ENCODE measurements at regions not wholly inside any gene's neighbourhood (a gene's known extent, or its start where the extent isn't known, plus 50 kb on each side); places are given as distances from the start of the nearest gene placed in this dataset.

DNA sequence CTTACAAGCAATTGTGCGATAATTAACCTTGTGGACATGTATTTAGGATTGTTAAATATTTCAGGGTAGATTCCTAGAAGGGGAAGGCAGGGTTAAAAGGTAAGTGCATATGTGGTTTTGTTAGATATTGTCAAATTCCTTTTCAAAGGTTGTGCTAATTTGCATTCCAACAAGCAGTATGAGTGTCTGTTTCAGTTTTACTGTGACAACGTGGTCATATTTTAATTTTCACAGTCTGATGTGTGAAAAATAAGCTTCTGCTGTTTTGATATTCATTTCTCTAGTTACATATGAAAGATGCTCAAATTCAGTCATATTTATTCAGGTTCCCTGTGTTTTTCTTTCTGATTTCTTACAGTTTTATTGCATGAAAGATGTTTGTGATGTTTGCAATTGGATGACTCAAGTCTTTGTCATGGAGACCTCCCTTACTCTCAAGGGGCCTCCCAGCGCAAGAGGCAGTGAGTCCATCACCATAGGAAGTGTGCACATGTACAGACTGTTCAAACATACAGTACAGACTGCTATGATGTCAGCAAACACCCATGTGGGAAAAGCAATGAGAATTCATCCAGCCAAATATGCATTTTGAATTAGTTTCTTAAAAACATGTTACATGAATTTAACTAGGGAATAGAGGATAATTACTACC is 310.8 kb downstream of the GALR1 start:
- H3K27me3 Mint-ChIP-seq, result peaks cover 6% of the 10 kb centered on the region
- no peaks in the 10 kb centered on the region for H3K36me3 Mint-ChIP-seq (ENCODE audit: low read depth)
- H3K4me1 Mint-ChIP-seq, result no peaks in the 10 kb centered on the region
- no peak for ATAC-seq
- H3K9me3 ChIP-seq (ENCODE audit: control insufficient read depth, low read length, poor library complexity, severe bottlenecking), result no peaks in the 10 kb centered on the region
- H3K4me3 Mint-ChIP-seq, result no peak overlapping the region
- H3K27ac Mint-ChIP-seq, result no peak overlapping the region
- no peak for DNase-seq

DNA sequence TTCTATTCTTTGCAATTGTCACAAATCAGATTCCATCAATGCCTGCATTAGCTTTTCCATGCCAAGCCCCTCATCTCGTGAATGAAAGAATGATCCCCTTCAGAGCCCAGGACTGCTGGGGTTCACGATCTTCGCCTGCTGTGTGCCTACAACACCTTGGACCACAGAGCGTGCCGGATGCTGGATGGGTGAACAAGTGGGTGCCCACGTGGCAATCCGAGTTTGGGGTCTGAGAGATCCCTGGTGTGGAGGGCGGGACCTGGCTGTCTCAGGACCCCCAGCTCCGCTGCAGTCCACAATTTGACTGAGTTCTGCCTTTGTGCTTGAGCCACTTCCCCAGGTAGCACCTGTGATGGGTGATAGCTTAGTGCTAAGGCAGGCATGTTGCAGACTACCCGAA is 317.0 kb downstream of the GALR1 start:
- H3K9me3 ChIP-seq (ENCODE audit: control insufficient read depth, low read length, poor library complexity, severe bottlenecking), result no peaks in the 10 kb centered on the region
- Mint-ChIP-seq H3K36me3 (ENCODE audit: low read depth) (no peaks in the 10 kb centered on the region), H3K4me3 (no peak overlapping the region), H3K4me1 (no peaks in the 10 kb centered on the region), H3K27me3 (peaks cover 15% of the 10 kb centered on the region), H3K27ac (no peak overlapping the region)
- ATAC-seq (no peak), DNase-seq (no peak)

DNA sequence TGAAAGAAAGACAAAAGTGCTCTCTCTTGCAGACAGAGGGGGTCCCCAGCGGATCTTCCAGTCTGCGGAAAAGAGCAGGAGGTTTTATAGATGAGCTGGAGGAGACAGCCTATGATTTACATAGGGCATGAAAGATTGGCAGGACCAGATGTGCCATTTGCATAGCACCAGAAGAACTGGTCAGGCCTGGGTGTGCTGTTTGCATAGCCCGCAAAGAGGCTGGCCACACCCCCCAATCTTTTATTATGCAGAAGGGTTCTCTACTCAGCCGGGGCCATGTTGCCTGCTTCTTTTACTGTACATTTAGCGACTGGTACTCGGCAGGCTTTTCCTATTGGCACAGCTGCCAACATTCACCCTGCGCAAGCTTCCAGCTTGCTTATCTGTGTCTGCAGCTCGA is 317.6 kb downstream of the GALR1 start:
- no peak for DNase-seq
- ATAC-seq, result no peak
- H3K36me3 Mint-ChIP-seq (ENCODE audit: low read depth), result no peaks in the 10 kb centered on the region
- no peaks in the 10 kb centered on the region for H3K4me1 Mint-ChIP-seq
- H3K9me3 ChIP-seq (ENCODE audit: control insufficient read depth, low read length, poor library complexity, severe bottlenecking), result no peaks in the 10 kb centered on the region
- no peak overlapping the region for H3K27ac Mint-ChIP-seq
- peaks cover 21% of the 10 kb centered on the region for H3K27me3 Mint-ChIP-seq
- H3K4me3 Mint-ChIP-seq, result no peak overlapping the region

DNA sequence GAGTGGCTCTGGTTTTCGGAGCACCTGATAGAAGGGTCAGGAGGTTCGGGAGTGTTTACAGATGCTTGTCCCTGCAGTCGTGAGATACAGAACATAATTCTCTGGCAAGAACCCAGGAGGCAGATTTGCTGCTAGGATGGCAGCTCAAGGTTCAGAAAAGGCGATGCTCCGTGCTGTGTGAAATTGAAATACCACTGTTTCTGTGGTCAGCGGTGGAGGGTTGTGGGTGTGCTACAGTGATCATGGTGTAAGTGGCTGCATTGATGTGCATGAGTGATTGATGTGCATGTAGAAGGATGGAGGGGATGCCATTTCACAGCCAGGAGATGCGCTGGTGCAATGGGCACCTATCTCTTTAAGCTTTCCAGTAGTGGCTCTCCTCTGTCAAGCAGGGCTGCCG is 322.1 kb downstream of the GALR1 start:
- no peak overlapping the region for H3K27ac Mint-ChIP-seq
- no peaks in the 10 kb centered on the region for H3K9me3 ChIP-seq (ENCODE audit: control insufficient read depth, low read length, poor library complexity, severe bottlenecking)
- no peak for DNase-seq
- H3K36me3 Mint-ChIP-seq (ENCODE audit: low read depth), result no peaks in the 10 kb centered on the region
- peaks cover 47% of the 10 kb centered on the region for H3K27me3 Mint-ChIP-seq
- H3K4me1 Mint-ChIP-seq, result no peaks in the 10 kb centered on the region
- no peak overlapping the region for H3K4me3 Mint-ChIP-seq
- ATAC-seq, result no peak

DNA sequence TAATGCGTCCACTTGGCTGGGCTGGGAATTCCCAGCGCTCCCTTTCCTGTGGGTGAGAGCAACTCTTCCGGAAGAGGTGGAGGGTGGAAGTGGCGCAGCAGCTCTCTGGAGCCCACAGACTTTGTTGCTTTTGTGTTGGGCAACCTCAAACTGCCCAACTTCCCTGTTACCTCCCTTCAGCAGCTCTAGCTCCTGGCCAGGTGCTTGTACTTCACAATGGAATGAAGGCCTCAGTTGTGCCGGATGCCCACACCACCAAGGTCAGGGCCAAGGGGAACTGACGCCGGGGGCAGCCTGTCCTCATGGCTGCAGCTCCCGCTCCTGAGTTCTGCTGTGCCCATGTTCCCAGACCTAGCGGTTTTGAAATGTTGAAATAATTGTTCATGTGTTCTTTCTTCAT is 322.9 kb downstream of the GALR1 start:
- no peaks in the 10 kb centered on the region for H3K36me3 Mint-ChIP-seq (ENCODE audit: low read depth)
- DNase-seq (no peak), ATAC-seq (no peak)
- H3K27me3 Mint-ChIP-seq, result peaks cover 49% of the 10 kb centered on the region
- no peak overlapping the region for H3K4me3 Mint-ChIP-seq
- H3K27ac Mint-ChIP-seq, result no peak overlapping the region
- H3K4me1 Mint-ChIP-seq, result no peaks in the 10 kb centered on the region
- no peaks in the 10 kb centered on the region for H3K9me3 ChIP-seq (ENCODE audit: control insufficient read depth, low read length, poor library complexity, severe bottlenecking)

DNA sequence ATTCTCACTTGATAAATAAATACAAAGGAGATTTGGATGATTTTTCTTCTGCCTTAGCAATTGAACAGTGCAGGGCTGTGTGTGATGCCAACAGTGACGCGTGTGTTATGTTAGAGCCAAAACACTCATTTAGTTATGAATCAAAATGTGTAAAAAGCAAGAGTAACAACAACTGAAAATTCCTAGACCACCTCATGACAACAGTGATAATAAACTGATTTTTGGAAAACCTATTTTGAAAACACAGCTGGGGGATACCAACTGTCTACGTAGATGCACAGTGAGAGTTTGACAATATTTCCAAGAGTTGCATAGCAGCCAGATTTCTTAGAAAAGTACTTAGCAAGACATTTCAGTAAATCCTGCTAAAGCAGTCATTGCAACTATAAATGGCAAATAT is 323.9 kb downstream of the GALR1 start:
- Mint-ChIP-seq H3K36me3 (ENCODE audit: low read depth) (no peaks in the 10 kb centered on the region), H3K4me1 (no peaks in the 10 kb centered on the region), H3K27me3 (peaks cover 49% of the 10 kb centered on the region), H3K4me3 (no peak overlapping the region), H3K27ac (no peak overlapping the region)
- DNase-seq (no peak), ATAC-seq (no peak)
- no peaks in the 10 kb centered on the region for H3K9me3 ChIP-seq (ENCODE audit: control insufficient read depth, low read length, poor library complexity, severe bottlenecking)

DNA sequence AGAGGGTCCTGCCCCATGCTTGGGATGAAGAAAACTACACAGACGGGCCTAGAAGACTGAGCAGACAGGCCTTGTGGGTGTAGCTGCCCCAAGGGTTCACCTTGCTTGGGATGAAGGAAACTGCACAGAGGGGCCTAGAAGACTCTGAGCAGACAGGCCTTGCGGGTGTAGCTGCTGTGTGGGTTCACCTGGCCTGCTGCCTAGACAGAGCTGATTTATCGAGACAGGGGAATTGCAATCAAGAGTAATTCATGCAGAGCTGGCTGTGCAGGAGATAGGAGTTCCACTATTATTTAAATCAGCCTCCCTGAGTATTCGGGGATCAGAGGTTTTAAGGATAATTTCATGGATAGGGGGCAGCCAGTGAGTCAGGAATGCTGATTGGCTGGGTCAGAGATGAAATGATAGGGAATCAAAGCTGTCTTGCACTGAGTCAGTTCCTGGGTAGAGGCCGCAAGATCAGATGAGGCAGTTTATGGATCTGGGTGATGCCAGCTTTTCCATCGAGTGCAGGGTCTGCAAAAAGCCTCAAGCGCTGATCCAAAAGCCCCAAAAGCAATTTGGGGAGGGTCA is 341.4 kb downstream of the GALR1 start:
- ATAC-seq, result no peak
- peaks cover 5% of the 10 kb centered on the region for H3K27me3 Mint-ChIP-seq
- no peak for DNase-seq
- H3K36me3 Mint-ChIP-seq (ENCODE audit: low read depth), result no peaks in the 10 kb centered on the region
- no peaks in the 10 kb centered on the region for H3K4me1 Mint-ChIP-seq
- H3K4me3 Mint-ChIP-seq, result no peak overlapping the region
- H3K27ac Mint-ChIP-seq, result no peak overlapping the region
- H3K9me3 ChIP-seq (ENCODE audit: control insufficient read depth, low read length, poor library complexity, severe bottlenecking), result no peaks in the 10 kb centered on the region

DNA sequence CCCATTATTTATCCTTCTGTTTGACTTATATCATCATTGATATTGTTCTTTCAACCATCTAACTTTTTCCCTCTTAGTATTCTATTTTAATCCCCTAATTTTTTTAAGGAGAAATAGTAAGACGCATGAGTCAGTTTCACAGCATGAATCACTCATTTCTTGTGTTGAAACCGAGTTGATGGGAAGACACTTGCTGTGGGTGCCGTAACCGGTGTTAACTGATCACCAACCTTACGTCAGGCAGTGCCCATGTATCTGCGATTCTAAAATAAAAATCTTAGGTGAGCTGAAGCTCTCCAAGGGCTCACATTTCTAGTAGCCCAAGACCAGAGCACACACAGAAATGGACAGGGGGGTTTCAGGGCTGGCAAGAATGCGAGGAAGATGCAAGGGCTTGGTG is 348.1 kb downstream of the GALR1 start:
- Mint-ChIP-seq H3K27me3 (peaks cover 7% of the 10 kb centered on the region), H3K4me1 (no peaks in the 10 kb centered on the region), H3K36me3 (ENCODE audit: low read depth) (no peaks in the 10 kb centered on the region), H3K27ac (no peak overlapping the region), H3K4me3 (no peak overlapping the region)
- DNase-seq, result no peak
- H3K9me3 ChIP-seq (ENCODE audit: control insufficient read depth, low read length, poor library complexity, severe bottlenecking), result no peaks in the 10 kb centered on the region
- no peak for ATAC-seq

DNA sequence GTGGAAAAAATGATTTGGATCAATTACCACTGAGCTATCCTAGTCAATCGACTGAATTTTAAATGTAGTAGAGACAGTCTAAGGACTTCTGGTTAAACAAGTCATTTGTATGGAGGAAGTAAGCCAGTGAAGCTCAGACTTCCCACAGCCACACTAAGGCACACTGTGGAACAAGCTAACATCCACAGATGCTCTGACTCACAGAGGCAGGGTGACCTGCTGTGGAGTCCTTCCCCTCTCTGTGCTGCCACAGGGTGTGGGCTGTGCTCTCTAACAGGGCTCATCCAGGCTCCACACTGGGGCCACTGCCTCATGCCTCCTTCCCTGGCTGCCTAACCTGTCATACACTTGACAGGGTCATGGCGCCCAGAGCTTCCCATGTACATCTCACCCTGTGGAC is 351.0 kb downstream of the GALR1 start:
- Mint-ChIP-seq H3K4me3 (no peak overlapping the region), H3K36me3 (ENCODE audit: low read depth) (no peaks in the 10 kb centered on the region), H3K27me3 (peaks cover 15% of the 10 kb centered on the region), H3K27ac (no peak overlapping the region), H3K4me1 (no peaks in the 10 kb centered on the region)
- H3K9me3 ChIP-seq (ENCODE audit: control insufficient read depth, low read length, poor library complexity, severe bottlenecking), result no peaks in the 10 kb centered on the region
- DNase-seq (no peak), ATAC-seq (no peak)

DNA sequence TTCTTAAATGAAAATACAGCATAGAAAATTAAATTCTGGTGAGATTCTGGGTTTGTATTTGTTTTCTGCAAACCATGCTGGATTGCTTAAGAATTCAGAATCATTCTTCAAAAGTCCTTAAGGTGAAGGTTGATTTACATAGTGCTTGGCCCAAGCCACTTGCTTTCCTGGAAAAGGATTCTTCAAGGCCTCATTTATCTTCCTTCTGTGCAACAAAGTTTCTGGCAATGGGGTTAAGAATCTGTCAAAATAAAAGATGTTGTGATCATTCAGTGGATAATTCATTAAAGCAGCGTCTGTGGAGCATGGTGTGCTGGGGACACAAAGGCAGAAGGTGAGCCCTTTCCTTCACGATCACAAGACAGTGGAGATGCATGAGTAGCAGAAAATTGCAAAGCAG is 351.9 kb downstream of the GALR1 start:
- H3K27me3 Mint-ChIP-seq, result peaks cover 24% of the 10 kb centered on the region
- H3K36me3 Mint-ChIP-seq (ENCODE audit: low read depth), result no peaks in the 10 kb centered on the region
- no peaks in the 10 kb centered on the region for H3K9me3 ChIP-seq (ENCODE audit: control insufficient read depth, low read length, poor library complexity, severe bottlenecking)
- no peak overlapping the region for H3K4me3 Mint-ChIP-seq
- no peak for ATAC-seq
- no peaks in the 10 kb centered on the region for H3K4me1 Mint-ChIP-seq
- H3K27ac Mint-ChIP-seq, result no peak overlapping the region
- no peak for DNase-seq

DNA sequence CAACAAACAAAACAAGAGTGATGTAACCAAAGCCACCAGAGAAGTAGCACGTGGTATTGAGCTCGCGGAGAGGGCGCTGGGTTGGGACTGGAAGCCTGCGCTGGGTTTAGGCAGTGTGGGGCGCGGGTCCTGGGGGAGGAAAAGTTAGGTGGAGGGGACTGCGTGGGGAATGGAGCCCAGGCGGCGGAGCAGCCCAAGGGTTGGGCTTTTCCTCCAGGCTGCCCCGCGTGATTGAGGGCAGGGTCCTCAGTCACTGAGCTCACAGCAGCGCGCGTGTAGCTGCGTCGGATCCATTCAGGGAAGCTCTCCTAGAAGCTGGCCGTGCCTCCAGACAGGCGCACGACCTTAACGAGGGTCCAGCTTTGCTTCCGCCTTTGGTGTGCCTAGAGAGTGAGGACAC is 357.4 kb downstream of the GALR1 start:
- Mint-ChIP-seq H3K36me3 (ENCODE audit: low read depth) (no peaks in the 10 kb centered on the region), H3K27ac (no peak overlapping the region), H3K4me3 (no peak overlapping the region), H3K4me1 (no peaks in the 10 kb centered on the region), H3K27me3 (peaks cover 24% of the 10 kb centered on the region)
- no peaks in the 10 kb centered on the region for H3K9me3 ChIP-seq (ENCODE audit: control insufficient read depth, low read length, poor library complexity, severe bottlenecking)
- DNase-seq (no peak), ATAC-seq (no peak)

DNA sequence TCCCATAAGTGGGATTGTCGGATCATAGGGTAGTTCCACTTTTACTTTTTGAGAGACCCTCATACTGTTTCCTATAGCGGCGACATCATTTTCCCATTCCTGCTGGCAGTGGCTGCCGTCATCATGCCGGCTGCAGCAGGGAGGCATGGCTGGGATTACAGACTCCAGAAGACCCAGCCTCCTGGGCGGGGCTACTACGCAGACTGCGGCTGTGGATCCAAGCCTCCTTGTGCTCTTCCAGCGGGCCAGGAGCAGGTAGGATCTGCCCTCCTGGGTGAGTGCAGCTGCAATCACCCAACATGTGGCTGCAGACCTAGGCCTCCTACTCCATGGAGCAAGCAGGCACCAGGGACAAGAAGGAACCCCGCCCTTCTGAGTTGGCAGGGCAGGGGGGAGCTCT is 359.2 kb downstream of the GALR1 start:
- no peak for ATAC-seq
- H3K36me3 Mint-ChIP-seq (ENCODE audit: low read depth), result no peaks in the 10 kb centered on the region
- no peak for DNase-seq
- peaks cover 24% of the 10 kb centered on the region for H3K27me3 Mint-ChIP-seq
- H3K4me3 Mint-ChIP-seq, result no peak overlapping the region
- no peaks in the 10 kb centered on the region for H3K9me3 ChIP-seq (ENCODE audit: control insufficient read depth, low read length, poor library complexity, severe bottlenecking)
- no peak overlapping the region for H3K27ac Mint-ChIP-seq
- no peaks in the 10 kb centered on the region for H3K4me1 Mint-ChIP-seq

DNA sequence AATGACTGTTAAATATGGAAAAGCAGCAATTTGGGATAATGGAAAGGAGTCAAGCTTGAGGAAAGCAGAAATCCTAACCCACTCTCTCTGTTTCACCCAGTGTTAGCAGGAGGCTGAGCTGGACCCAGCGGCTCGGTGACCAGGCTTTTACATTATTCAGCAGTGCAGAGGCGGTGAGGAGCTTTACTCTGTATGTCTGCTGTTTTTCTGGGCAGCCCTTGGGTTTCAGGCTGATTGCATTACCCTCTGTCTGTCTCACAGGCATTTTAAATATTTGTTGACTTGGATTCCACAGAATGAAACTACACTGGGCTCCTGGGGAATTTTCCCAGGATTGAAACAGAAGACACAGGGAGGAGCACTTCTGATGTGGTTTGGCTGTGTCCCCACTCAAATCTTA is 368.0 kb downstream of the GALR1 start:
- DNase-seq (no peak), ATAC-seq (no peak)
- Mint-ChIP-seq H3K4me1 (peaks cover 3% of the 10 kb centered on the region), H3K27me3 (peaks cover 18% of the 10 kb centered on the region), H3K4me3 (no peak overlapping the region), H3K27ac (no peak overlapping the region), H3K36me3 (ENCODE audit: low read depth) (peaks cover 2% of the 10 kb centered on the region)
- H3K9me3 ChIP-seq (ENCODE audit: control insufficient read depth, low read length, poor library complexity, severe bottlenecking), result no peaks in the 10 kb centered on the region

DNA sequence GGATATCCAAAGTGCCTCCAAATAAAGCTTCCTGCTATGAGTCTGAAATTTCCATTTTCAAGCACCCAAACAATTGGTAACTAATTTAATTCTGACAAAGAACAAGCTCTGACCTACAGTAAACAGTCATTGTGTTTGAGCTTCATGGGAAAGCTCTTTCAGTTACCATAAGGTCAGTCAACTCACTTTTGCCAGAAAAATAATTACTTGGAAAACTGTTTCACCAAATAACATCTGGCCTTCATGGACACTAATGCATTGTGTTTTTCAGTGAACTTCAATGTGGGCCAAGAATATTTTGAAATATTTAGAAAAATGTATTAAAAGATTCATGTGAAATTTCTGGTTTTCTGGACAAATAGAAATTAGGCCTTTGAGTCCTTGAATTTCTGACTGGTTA is 369.9 kb downstream of the GALR1 start:
- Mint-ChIP-seq H3K36me3 (ENCODE audit: low read depth) (peaks cover 2% of the 10 kb centered on the region), H3K27ac (no peak overlapping the region), H3K4me1 (peaks cover 6% of the 10 kb centered on the region), H3K4me3 (no peak overlapping the region), H3K27me3 (peaks cover 18% of the 10 kb centered on the region)
- H3K9me3 ChIP-seq (ENCODE audit: control insufficient read depth, low read length, poor library complexity, severe bottlenecking), result no peaks in the 10 kb centered on the region
- DNase-seq (no peak), ATAC-seq (no peak)

All from T-helper 17 cell (primary cell).